CD4-positive, alpha-beta T cell treated with Interleukin-15 for 4 hours (primary cell): ENCODE measurements at regions not wholly inside any gene's neighbourhood (a gene's known extent, or its start where the extent isn't known, plus 50 kb on each side); places are given as distances from the start of the nearest gene placed in this dataset.

Experiments
- DNase-seq: peaks from one replicate; pipeline ENCODE4 v3.0.0-alpha.2; 2020; ENCODE audit warnings: low spot score

GRCh38 chr6:8736156-8736895 is 301.0 kb upstream of the SLC35B3 start:
- no peak for DNase-seq

GRCh38 chr6:8733879-8734278 is 298.5 kb upstream of the SLC35B3 start:
- DNase-seq = no peak

GRCh38 chr6:8731874-8732273 is 296.5 kb upstream of the SLC35B3 start:
- no peak for DNase-seq

DNA sequence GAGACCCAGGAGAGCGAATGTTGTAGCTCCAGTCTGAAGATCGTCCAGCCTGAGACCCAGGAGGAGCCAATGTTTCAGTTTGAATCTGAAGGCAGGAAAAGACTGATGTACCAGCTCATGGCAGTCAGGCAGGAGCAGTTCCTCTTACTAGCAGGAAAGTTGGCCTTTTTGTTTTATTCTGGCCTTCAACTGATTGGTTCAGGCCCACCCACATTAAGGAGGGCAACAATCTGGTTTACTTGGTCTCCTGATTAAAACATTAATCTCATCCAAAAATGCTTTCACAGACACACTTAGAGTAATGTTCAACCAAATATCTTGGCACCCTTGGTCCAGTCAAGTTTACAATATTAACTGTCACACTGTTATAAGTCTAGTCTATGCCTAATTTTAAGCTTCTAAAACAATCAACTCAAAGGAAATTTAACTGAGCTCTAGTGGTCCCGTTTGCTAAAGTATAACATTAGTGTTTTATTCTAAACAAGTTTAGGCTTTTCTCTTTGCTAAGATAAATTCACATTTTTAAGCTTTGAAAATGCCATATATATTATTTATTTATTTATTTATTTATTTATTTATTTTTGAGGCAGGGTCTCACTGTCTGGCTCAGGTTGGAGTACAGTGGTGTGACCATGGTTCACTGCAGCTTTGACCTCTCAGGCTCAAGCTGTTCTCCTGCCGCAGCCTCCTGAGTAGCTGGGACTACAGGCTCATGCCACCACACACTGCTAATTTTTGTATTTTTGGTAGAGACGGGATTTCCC is 275.5 kb upstream of the SLC35B3 start:
- no peak for DNase-seq

GRCh38 chr6:8707956-8708772 is 272.8 kb upstream of the SLC35B3 start:
- DNase-seq = no peak

- no peak for DNase-seq
Measured at GRCh38 chr6:8707369-8707768, 272.0 kb upstream of the SLC35B3 start.

GRCh38 chr6:8705435-8706020 is 270.2 kb upstream of the SLC35B3 start:
- no peak for DNase-seq

DNA sequence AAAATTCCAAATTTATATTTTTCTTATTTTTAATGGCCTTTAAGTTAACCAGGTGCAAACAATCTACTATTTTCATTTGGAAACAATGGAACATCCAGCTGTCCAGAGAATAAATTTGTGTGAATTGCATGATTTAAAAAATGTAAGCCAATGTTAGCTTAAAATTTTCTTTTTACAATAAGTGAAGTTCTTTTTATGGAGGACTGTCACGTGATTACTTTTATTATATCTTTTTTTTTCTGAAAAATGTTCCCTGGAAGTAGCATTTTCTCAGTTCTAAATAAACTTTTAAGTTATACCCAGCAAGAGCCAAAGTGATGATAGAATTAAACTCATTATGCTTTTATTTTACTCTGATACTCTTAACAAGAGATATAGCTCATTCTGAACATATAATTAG is 267.7 kb upstream of the SLC35B3 start:
- DNase-seq = no peak

DNA sequence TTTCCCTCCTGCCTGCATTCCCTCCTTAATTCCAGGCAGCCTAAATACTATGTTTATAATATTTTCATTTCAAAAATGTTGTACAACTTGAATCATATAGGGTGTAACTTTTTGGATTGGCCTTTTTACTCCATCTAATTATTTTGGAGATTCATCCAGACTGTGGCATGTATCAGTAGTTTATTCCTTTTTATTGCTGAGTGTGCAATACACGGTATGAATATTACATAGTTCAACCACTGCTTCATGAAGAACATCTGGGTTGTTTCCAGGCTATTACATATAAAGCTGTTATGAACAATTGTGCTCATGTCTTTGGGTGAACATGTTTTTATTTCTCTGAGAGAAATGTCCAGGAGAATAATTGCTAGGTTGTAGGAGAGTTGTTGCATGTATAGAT is 253.5 kb upstream of the SLC35B3 start:
- DNase-seq = no peak

DNA sequence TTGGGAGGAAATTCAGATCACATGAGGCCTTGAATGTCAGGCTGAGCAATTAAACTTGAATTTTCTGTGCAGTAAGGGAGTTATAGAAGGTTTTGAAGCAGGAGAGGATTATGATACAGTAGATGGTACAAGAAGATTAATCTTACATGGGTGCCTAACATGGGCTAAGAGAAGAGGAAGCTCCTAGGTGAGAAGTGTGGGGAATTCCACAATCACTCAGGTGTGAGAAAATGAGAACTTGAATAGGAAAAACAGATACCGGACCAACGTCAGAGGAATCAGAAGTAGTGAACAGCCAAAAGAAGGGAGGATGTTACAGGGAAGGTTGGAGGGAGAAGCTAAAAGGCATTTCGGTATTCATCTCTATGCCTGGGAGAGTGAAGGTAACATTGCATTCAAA is 250.7 kb upstream of the SLC35B3 start:
- DNase-seq = no peak

DNA sequence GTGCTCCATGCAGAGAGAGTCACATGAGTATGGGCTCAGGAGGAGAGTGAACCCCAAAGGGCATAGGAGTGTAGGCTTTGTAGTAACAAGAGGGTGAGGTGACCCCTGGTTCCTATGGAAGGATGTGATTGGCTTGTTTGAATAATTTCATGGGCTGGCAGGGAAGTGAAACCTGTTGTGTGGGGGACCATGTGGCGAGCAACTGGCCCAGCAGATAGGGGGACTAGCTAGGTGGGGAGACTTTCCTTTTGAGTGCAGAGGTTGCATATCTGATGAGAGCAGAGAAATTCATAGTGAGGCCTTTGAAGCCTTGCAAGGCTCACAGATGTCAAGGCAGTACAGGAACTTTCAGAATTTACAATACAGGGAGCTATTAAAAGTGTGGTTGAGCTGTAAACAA is 247.9 kb upstream of the SLC35B3 start:
- no peak for DNase-seq

- no peak for DNase-seq
Measured at GRCh38 chr6:8679823-8680222, 244.5 kb upstream of the SLC35B3 start.

DNA sequence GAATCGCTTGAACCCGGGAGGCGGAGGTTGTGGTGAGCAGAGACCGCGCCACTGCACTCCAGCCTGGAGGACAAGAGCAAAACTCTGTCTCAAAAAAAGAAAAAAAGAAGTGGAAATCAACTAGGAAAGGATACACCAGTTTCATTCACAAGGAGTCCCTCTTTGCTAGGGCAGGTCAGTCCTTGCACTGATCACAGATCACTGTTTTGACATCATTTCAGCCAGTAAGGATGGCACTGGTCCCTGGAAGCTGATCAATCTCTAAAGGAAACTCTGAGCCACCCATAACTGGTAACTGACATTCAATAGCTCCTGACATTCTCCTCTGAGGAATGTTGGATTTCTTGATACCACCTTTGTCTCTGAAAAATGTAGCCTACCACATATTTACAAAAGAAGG is 243.1 kb upstream of the SLC35B3 start:
- DNase-seq = no peak

DNA sequence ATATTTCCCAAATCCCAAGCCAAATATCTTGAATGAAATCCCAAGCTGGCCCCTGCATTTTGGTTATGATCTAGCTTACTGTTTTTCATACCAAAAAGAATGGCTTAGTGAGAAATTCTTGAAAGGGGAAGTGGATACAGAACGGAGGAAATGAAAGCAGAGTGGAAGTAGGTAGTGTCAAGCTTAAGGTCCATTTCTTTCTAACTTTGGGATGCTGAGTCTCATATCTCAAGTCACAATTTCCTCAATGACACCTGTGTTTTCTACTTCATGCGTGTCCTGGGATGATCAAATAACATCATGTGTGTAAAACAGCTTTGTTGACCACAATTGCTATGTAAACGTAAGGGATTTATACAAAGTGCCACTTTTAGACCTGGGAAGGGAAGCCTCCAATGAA is 238.8 kb upstream of the SLC35B3 start:
- no peak for DNase-seq

DNA sequence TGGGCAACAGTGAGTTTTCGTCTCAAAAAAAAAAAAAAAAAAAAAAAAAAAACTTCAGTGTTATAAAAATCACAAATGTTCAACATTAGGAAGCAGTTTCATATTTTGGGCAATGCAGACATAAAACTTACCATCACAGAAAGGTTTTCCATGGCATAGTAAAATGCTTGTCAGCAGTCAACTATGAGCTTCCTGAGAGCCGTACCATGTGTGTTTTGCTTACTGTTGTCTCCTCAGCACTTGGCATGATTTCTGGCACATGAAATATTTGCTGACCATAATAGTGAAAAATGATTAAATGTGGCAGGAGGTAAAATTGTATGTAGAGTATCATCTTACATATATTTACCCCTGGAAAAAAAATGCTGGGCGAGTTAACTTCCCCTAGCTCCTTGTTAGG is 237.5 kb upstream of the SLC35B3 start:
- no peak for DNase-seq

- no peak for DNase-seq
Measured at GRCh38 chr6:8670792-8671191, 235.4 kb upstream of the SLC35B3 start.

DNA sequence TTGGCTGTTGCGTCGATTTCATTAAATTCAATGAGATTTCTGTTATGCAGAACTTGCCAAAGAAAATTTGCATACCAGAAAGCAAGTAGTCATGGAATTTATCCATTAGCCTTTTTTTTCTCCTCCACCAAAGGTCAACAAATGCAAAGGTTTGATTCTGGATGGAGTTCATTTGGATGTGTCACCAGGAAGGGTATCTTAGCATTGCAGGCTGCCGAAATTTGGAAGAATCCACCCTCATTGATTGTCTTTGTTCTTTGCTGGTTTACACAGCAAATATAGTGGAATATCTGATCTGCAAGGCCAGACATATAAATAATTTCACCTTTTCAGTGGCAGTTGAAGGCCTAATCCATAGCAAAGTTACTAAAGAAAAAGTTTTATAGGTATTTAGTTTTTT is 229.4 kb upstream of the SLC35B3 start:
- DNase-seq = no peak

DNA sequence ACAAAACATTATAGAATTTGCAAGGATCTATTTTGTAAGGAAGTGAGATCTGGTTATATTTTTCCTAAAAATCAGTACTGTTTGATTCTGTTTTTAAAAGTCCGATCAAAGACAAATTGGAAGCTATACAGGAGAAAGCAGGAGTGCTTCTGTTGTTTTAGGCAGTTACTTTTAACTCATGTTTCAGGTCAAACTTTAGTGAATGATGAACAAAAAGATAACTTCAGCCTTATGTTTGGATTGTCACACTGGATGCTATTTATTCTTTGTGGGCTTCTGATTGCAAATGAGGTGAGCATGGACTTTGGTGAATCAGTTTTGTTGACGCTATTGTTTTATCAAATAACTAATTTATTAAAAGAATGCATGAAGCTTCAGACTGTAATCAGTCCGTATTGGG is 228.7 kb upstream of the SLC35B3 start:
- no peak for DNase-seq

DNA sequence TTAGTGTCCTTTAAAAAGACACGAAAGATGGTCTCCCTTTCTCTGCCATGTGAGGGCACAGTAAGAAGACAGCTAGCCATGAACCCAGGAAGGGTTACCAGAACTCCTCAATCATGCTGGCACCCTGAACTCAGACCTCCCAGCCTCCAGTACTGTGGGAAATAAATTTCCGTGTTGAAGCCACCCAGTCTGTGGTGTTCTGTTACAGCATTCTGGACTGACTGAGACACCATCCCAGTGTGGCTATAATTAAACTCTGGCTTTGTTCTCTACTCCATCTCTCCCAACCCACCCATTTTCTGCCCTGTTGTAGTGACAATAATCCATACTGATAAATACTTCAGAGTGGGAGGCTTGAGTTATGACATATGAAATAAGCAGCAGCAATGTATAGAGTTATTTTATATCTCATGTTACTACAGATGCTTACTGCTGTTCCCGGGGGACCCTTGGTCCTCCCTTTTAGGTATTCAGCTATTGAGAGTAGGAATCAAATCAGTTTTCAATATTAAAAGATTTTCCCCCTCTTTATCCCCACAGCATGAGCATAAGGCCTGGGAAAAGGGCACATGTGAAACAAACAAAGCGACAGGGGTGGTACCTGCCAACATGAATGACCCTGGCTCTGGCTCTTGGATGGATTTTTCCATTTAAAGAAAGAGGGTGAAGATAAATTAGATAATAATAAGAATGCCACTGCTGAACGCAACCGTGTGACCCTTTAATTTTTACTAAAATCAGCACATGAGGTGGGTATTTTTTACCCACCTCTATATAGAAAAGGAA is 224.3 kb upstream of the SLC35B3 start:
- DNase-seq = no peak

GRCh38 chr6:8658416-8658815 is 223.1 kb upstream of the SLC35B3 start:
- no peak for DNase-seq

GRCh38 chr6:8657522-8657921 is 222.2 kb upstream of the SLC35B3 start:
- DNase-seq = no peak
